ENCODE measurements at regions not wholly inside any gene's neighbourhood (a gene's known extent, or its start where the extent isn't known, plus 50 kb on each side); places are given as distances from the start of the nearest gene placed in this dataset.

- TF ChIP-seq CTCF (IDR thresholded peaks at IDR 0.05; ENCODE audit: unreplicated experiment): no peak
- Mint-ChIP-seq H3K4me3 (ENCODE audit: low read depth) (no peak overlapping the region), H3K9me3 (ENCODE audit: low read depth) (no peaks in the 10 kb centered on the region), H3K27ac (no peak overlapping the region), H3K4me1 (ENCODE audit: low read depth) (no peaks in the 10 kb centered on the region), H3K36me3 (ENCODE audit: insufficient read depth) (no peaks in the 10 kb centered on the region), H3K27me3 (no peaks in the 10 kb centered on the region)
- no peak for DNase-seq (ENCODE audit: low spot score, unreplicated experiment)
These were observed 676.0 kb downstream of the EPHA3 start for GRCh38 chr3:89783341-89783927.

- H3K4me3 Mint-ChIP-seq (ENCODE audit: low read depth): no peak overlapping the region
- H3K27ac Mint-ChIP-seq: no peak overlapping the region
- TF ChIP-seq CTCF (IDR thresholded peaks at IDR 0.05; ENCODE audit: unreplicated experiment): no peak
- no peaks in the 10 kb centered on the region for H3K36me3 Mint-ChIP-seq (ENCODE audit: insufficient read depth)
- H3K9me3 Mint-ChIP-seq (ENCODE audit: low read depth): no peaks in the 10 kb centered on the region
- H3K27me3 Mint-ChIP-seq: no peaks in the 10 kb centered on the region
- no peaks in the 10 kb centered on the region for H3K4me1 Mint-ChIP-seq (ENCODE audit: low read depth)
- DNase-seq (ENCODE audit: low spot score, unreplicated experiment): no peak
These were observed 680.1 kb downstream of the EPHA3 start for GRCh38 chr3:89787485-89787884.

GRCh38 chr3:89787979-89788378, 680.6 kb downstream of the EPHA3 start:
- Mint-ChIP-seq H3K4me3 (ENCODE audit: low read depth) (no peak overlapping the region), H3K36me3 (ENCODE audit: insufficient read depth) (no peaks in the 10 kb centered on the region), H3K27me3 (no peaks in the 10 kb centered on the region), H3K4me1 (ENCODE audit: low read depth) (peaks cover 2% of the 10 kb centered on the region), H3K27ac (no peak overlapping the region), H3K9me3 (ENCODE audit: low read depth) (no peaks in the 10 kb centered on the region)
- no peak for TF ChIP-seq CTCF (IDR thresholded peaks at IDR 0.05; ENCODE audit: unreplicated experiment)
- DNase-seq (ENCODE audit: low spot score, unreplicated experiment): no peak

GRCh38 chr3:89795506-89795905, 688.1 kb downstream of the EPHA3 start:
- no peak overlapping the region for H3K27ac Mint-ChIP-seq
- H3K36me3 Mint-ChIP-seq (ENCODE audit: insufficient read depth): no peaks in the 10 kb centered on the region
- no peaks in the 10 kb centered on the region for H3K9me3 Mint-ChIP-seq (ENCODE audit: low read depth)
- peaks cover 4% of the 10 kb centered on the region for H3K4me1 Mint-ChIP-seq (ENCODE audit: low read depth)
- TF ChIP-seq CTCF (IDR thresholded peaks at IDR 0.05; ENCODE audit: unreplicated experiment): no peak
- DNase-seq (ENCODE audit: low spot score, unreplicated experiment): no peak
- no peak overlapping the region for H3K4me3 Mint-ChIP-seq (ENCODE audit: low read depth)
- H3K27me3 Mint-ChIP-seq: no peaks in the 10 kb centered on the region

GRCh38 chr3:89802881-89803280, 695.5 kb downstream of the EPHA3 start:
- no peak for DNase-seq (ENCODE audit: low spot score, unreplicated experiment)
- Mint-ChIP-seq H3K9me3 (ENCODE audit: low read depth) (no peaks in the 10 kb centered on the region), H3K4me1 (ENCODE audit: low read depth) (no peaks in the 10 kb centered on the region), H3K27me3 (no peaks in the 10 kb centered on the region), H3K27ac (no peak overlapping the region), H3K36me3 (ENCODE audit: insufficient read depth) (no peaks in the 10 kb centered on the region), H3K4me3 (ENCODE audit: low read depth) (no peak overlapping the region)
- no peak for TF ChIP-seq CTCF (IDR thresholded peaks at IDR 0.05; ENCODE audit: unreplicated experiment)
